ENCODE measurements at regions not wholly inside any gene's neighbourhood (a gene's known extent, or its start where the extent isn't known, plus 50 kb on each side); places are given as distances from the start of the nearest gene placed in this dataset.
"Not testable (repeated sequence)": the region's sequence is repeated elsewhere in the genome, so short reads cannot be mapped to it uniquely, and the experiment has no call there.

GRCh38 chr1:224028802-224029201 is 85.1 kb upstream of the FBXO28 start:
- DNase-seq (ENCODE audit: low spot score): not testable (repeated sequence)

- DNase-seq (ENCODE audit: low spot score): not testable (repeated sequence)
Observed at GRCh38 chr1:224023122-224023521, 90.8 kb upstream of the FBXO28 start.

GRCh38 chr1:224022249-224022970 is 91.5 kb upstream of the FBXO28 start:
- DNase-seq (ENCODE audit: low spot score): not testable (repeated sequence)

GRCh38 chr1:224019866-224020265 is 94.0 kb upstream of the FBXO28 start:
- DNase-seq (ENCODE audit: low spot score): not testable (repeated sequence)

GRCh38 chr1:224015782-224016181 is 98.1 kb upstream of the FBXO28 start:
- DNase-seq (ENCODE audit: low spot score): not testable (repeated sequence)

- DNase-seq (ENCODE audit: low spot score): no peak
Observed at GRCh38 chr1:224014330-224014649, 99.6 kb upstream of the FBXO28 start.

GRCh38 chr1:224013626-224014329 is 100.1 kb upstream of the FBXO28 start:
- peak; percentile 22 for DNase-seq (ENCODE audit: low spot score)

- not testable (repeated sequence) for DNase-seq (ENCODE audit: low spot score)
Observed at GRCh38 chr1:224012807-224013434, 101.0 kb upstream of the FBXO28 start.

- not testable (repeated sequence) for DNase-seq (ENCODE audit: low spot score)
Observed at GRCh38 chr1:224012162-224012561, 101.7 kb upstream of the FBXO28 start.

GRCh38 chr1:224011751-224012150 is 102.2 kb upstream of the FBXO28 start:
- DNase-seq (ENCODE audit: low spot score): not testable (repeated sequence)

- DNase-seq (ENCODE audit: low spot score): not testable (repeated sequence)
Observed at GRCh38 chr1:224011153-224011552, 102.8 kb upstream of the FBXO28 start.

GRCh38 chr1:224005973-224006372 is 107.9 kb upstream of the FBXO28 start:
- not testable (repeated sequence) for DNase-seq (ENCODE audit: low spot score)

- peak; percentile 30 for DNase-seq (ENCODE audit: low spot score)
Observed at GRCh38 chr1:224004552-224005315, 109.2 kb upstream of the FBXO28 start.

GRCh38 chr1:224003896-224004295 is 110.0 kb upstream of the FBXO28 start:
- not testable (repeated sequence) for DNase-seq (ENCODE audit: low spot score)

- not testable (repeated sequence) for DNase-seq (ENCODE audit: low spot score)
Observed at GRCh38 chr1:224001757-224002156, 112.2 kb upstream of the FBXO28 start.

- not testable (repeated sequence) for DNase-seq (ENCODE audit: low spot score)
Observed at GRCh38 chr1:223999761-224000160, 114.2 kb upstream of the FBXO28 start.

GRCh38 chr1:223998676-223999455 is 115.0 kb upstream of the FBXO28 start:
- not testable (repeated sequence) for DNase-seq (ENCODE audit: low spot score)

GRCh38 chr1:223996376-223996775 is 117.5 kb upstream of the FBXO28 start:
- not testable (repeated sequence) for DNase-seq (ENCODE audit: low spot score)

- DNase-seq (ENCODE audit: low spot score): peak; percentile 99
Observed at GRCh38 chr1:223992456-223993246, 121.3 kb upstream of the FBXO28 start.

GRCh38 chr1:223991297-223991857 is 122.5 kb upstream of the FBXO28 start:
- DNase-seq (ENCODE audit: low spot score): not testable (repeated sequence)
